NCI-H2029 (cell line): ENCODE measurements at regions not wholly inside any gene's neighbourhood (a gene's known extent, or its start where the extent isn't known, plus 50 kb on each side); places are given as distances from the start of the nearest gene placed in this dataset.
"Not testable (repeated sequence)": the region's sequence is repeated elsewhere in the genome, so short reads cannot be mapped to it uniquely, and the experiment has no call there.

Experiments used
- DNase-seq: peaks from one replicate; lab custom pipeline; 2025; lab: John Stamatoyannopoulos, UW

DNA sequence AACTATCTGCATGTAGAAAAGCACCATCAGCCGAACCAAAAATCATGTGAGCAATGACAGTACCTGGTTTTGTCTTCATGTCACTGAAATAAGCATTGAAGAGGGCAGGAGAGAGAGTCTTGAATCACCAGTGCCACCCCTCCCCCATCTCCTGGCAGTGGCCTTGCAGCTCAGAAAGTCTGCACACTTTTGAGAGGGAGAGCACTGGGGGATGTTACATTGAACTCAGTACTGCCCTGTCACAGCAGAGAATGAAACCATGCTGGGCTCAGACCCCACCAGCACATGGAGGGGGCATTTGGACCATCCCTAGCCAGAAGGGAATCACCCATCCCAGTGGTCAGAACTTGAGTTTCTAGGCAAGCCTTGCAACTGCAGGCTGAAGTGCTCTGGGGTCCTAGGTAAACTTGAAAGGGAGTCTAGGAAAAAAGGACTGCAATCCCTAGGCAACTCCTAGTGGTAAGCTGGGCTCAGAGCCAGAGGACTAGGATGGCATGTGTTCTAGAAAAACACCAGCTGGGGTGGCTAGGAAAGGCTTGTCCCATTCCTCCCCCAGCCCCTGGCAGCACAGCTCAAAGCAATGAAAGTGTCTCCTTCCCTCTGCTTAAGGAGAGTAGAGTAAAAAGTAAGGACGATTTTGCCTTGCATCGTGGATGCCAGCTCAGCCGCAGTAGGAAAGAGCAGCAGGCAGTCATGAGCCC lies 259.9 kb upstream of the MYT1L start:
- no peak for DNase-seq

- DNase-seq: no peak
These were observed 259.1 kb upstream of the MYT1L start for GRCh38 chr2:2590141-2590540.

DNA sequence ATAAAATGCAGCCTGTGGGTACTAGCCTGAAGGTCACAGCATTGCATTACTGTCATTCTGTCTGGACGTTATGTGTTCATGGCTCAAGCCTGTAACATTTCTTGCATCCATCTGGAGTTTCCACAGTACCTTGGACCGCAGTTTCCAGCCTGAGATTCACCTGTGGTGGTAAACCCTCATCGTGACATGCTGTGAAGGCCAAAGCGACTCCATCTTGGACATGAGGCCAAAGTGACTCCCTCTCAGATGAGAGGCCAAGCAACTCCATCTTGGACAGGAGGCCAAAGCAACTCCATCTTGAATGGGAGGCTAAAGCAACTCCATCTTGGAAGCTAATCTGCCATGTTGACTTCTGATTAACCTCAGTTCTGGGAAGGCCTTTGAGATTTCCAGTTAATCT lies 257.7 kb upstream of the MYT1L start:
- DNase-seq: no peak

DNA sequence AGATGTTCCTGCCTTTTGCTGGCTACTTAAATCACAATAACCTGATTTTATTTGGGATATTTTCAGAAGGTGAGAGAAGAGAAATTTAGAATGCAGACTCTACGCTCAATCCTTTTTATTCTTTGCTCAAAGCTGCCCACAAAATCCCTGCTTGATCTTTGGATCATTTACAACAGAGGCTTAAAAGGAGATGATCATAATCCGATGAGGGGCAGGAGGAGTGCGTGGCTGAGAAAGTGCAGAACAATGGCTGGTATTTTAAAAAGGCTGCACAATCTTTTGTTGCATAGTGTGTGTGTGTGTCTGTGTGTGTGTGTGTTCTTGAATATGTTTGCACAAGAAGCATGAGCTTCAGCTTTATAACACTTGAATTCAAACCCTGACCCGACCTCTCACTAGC lies 256.3 kb upstream of the MYT1L start:
- DNase-seq: no peak

DNA sequence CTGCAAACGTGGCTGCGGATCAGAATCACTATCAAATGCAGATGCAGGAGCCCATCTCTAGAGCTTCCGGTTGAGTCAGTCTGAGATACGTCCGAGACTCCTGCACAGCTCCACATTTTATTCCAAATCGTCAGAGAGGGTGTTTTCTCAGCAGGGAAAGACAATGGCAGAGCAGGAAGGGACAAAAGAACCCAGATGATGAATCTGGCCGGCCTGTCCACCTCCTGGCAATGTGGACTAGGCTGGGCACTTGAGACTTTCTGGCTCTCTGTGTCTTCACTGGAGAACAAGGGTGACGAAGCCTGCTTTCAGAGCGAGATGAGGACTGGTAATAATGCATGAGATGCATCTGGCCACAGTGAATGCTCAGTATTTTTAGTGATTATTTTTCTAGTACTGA lies 255.9 kb upstream of the MYT1L start:
- DNase-seq: no peak

- DNase-seq: no peak
These were observed 255.1 kb upstream of the MYT1L start for GRCh38 chr2:2586068-2586776.

DNA sequence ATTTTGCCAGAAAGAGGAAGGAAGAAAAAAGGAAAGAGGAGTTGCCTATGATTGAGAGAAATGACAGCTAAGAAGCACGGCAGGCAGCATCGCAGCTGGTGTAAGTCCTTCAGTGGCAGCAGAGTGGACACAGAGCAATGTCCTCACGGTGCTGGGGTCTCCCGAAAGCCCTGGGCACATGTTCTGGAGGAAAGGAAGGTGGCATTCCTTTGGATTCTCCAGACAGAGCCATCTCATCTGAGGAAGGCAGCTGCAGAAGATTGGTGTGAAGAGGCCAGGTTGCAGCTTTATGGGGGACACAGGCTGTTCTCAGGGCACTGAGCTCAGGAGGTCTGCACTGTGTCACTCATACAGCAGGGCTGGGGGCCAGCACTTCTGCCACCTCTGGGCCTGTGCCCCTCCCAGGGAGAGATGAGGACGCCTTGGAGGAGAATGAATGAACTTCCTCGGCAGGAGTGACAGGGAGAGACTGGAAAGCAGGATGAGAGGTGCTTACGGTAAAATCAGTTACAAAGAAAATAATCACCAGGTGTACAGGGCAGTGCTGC lies 252.0 kb upstream of the MYT1L start:
- no peak for DNase-seq

DNA sequence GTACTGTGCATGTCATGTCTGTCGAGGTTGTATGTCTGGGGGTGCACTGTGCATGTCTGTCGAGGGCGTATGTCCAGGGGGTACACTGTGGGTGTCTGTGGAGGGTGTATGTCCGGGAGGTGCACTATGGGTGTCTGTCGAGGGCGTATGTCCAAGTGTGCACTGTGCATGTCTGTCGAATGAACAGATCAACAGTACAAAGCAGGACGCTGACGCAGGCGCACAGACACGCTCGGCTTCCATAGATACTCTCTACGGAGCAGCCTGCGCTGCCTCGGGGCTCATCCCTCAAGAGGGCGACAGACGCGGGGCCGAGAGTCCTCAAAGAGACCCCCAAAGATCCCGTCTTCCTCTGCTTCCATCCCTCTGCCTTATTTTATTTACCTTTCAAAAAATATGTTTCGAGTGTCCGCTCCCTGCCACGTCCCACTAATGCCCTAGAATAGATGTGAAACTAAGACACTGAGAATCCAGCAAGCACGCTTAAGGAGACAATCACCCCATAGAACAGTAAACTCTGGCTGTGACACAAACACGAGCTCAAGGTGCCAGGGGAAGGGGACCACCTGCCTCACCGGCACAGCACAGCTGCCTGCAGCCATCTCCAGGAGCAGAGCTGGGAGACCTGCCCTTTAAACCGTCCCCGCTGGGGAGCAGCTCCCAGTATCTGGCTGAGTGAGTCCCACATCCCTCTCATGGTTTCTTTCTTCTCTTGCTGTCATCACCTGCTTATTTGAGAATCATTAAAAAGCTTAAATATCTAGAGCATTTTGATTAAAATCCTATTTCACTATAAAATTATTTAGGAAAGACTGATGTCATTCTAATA lies 250.5 kb upstream of the MYT1L start:
- DNase-seq: no peak

- not testable (repeated sequence) for DNase-seq
These were observed 249.8 kb upstream of the MYT1L start for GRCh38 chr2:2580841-2581240.

GRCh38 chr2:2580341-2580740 lies 249.3 kb upstream of the MYT1L start:
- no peak for DNase-seq

DNA sequence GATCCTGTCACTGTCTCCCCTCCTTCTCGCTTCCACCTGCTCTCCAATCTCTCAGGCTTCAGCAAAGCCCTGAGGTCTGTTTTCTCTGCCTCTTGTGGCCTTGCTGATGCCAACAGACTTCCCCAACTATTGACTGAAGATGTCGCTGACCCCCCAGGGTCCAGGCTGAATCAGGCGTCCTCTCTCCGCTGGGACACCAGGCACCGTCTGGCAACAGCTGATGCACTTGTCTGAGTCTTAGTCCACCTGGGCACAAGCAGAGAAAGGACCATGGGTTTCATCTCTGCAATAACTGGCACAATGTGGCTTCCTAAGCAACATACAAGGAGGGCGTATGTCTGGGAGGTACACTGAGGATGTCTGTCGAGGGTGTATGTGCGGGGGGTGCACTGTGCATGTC lies 248.7 kb upstream of the MYT1L start:
- DNase-seq: no peak

- no peak for DNase-seq
These were observed 246.3 kb upstream of the MYT1L start for GRCh38 chr2:2577407-2577831.

DNA sequence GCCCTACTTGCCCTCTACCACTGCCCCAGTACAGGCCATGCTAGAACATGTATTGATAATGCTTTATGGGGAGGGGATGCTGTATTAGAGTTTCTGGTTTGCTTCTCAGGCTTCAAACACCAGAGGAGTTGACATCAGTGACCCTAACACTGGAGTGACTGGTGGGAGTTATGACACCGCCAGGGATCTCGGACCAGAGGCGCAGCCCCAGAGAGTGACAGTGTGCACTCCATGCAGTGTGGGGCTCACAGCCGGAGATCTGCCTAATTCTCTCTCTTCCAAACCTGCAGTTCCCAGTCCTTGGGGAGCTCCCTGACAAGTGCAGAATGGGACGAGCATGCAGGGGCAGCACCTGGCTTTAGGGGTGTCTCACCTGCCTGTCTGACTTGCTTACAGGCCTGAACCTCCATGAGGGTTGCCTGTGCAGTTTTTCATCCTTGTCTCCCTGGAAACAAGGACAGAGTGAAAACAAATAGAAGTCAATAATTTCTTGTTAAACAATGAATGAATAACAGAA lies 244.9 kb upstream of the MYT1L start:
- no peak for DNase-seq

DNA sequence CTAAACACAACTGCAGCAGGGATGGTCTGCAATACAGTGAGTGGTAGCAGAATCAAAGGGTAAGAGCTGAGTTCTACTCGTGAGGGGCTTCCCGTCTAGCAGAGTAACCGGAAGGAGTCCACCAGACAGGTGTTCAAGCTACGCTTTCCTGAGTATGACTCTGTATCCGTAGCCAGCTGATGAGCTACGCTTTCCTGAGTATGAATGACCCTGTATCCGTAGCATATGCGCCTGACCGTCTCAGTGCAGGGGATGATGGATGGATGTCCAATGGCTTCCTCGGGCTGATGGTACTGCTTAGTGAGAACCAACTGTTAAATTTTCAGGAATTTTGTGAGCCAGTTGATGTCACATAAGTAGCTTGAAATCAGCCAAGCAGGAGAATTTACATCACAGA lies 244.1 kb upstream of the MYT1L start:
- DNase-seq: no peak

- no peak for DNase-seq
These were observed 243.5 kb upstream of the MYT1L start for GRCh38 chr2:2574401-2575180.

DNA sequence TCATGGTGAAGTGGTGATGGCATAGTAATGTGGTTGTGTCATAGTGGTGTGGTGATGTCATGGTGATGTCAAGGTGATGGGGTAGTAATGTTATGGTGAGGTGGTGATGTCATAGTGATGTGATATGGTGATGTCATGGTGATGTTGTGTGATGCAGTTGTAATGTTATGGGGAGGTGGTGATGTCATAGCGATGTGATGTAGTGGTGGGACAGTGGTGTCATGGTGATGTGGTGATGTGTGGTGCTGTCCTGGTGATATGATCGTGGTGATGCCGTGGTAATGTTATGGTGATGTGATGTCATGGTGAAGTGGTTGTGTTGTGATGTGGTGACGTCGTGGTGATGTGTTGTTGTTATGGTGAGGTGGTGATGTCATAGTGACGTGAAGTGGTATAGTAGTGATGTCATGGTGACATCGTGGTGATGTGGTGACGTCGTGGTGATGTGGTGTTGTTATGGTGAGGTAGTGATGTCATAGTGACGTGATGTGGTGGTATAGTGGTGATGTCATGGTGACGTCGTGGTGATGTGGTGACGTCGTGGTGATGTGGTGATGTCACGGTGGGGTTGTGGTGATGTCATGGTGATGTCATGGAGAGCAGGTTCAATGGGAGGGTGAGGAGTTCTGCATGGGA lies 242.7 kb upstream of the MYT1L start:
- no peak for DNase-seq

DNA sequence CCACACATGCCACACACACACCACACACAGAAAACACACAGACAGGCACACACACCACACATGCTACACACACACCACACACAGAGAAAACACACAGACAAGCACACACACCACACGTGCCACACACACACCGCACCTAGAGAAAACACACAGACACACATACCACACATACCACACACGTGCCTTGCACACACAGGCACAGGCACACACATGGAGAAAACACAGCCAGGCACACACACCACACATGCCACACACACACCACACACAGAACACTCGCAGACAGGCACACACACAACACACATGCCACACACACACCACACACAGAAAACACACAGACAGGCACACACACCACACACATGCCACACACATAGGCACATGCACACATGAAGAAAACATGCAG lies 242.1 kb upstream of the MYT1L start:
- no peak for DNase-seq

GRCh38 chr2:2572393-2573204 lies 241.5 kb upstream of the MYT1L start:
- no peak for DNase-seq

DNA sequence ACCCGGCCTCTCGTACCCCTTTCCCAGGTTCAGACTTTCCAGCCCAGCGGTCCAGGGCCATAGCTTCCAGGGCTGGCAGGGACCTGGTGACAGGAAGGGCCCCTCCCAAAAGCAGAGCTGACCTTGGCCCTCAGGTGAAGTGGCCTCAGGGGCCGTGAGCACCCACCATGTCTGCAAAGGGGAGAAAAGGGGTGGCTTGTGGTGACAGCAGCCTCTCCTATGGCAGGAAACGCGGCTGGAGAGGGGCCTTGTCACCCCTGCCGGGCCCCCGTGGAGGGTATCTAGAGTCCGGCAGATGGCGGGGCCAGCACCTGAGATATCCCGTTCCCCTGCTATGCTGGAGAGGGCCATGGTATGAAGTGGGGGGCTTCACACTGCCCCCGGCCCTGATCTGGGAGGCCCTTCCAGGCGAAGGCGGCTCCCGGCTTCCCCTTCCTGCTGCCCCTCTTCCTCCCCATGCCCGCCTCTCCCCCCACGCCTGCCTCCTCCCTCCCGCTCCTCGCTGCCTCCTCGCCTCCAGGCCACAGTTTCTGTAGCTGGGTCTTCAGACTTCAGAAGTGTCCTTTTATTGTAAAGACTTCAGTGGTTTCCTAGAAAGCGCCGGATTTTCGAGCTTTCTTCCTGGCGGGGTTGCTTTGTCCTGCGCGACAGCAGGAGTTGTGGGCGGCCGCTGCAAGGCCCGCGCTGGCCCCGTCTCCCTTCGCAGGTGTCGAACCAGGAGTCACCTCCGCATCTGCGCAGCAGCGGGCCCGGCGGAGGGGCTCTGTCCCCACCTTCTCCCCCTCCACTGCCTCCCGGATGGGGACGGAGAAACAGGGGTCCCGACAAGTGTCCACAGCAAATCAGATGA lies 240.5 kb upstream of the MYT1L start:
- DNase-seq: no peak
